ENCODE measurements at regions not wholly inside any gene's neighbourhood (a gene's known extent, or its start where the extent isn't known, plus 50 kb on each side); places are given as distances from the start of the nearest gene placed in this dataset.

GRCh38 chr14:42111355-42111754, 504.7 kb downstream of the LRFN5 start:
- Mint-ChIP-seq H3K27me3 (no peaks in the 10 kb centered on the region), H3K9me3 (no peaks in the 10 kb centered on the region), H3K4me1 (no peaks in the 10 kb centered on the region), H3K27ac (no peak overlapping the region), H3K4me3 (no peak overlapping the region), H3K36me3 (no peaks in the 10 kb centered on the region)
- ATAC-seq: no peak

- Mint-ChIP-seq H3K27ac (no peak overlapping the region), H3K9me3 (no peaks in the 10 kb centered on the region), H3K4me3 (no peak overlapping the region), H3K4me1 (no peaks in the 10 kb centered on the region), H3K27me3 (no peaks in the 10 kb centered on the region), H3K36me3 (no peaks in the 10 kb centered on the region)
- ATAC-seq: peak; percentile 51
Measured at GRCh38 chr14:42110167-42110566, 503.5 kb downstream of the LRFN5 start.

DNA sequence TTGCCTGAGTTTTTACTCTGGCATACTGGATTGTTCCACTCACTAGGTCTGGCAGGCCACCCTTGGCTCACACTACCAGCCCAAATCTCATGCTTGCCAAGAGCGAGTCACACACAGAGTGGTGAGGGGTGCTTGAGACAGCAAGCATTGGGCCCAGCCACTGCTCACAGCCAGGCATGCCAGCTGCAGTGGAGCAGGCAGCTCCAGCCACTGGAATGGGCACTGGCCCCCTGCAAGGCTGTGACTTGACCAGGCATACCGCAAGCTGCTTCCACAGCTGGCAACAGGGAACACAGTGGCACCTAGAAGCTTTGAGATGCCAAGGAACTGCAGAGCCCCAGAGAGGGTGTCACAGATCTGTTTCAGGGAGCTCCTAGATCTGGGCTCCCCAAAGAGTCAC, 488.5 kb downstream of the LRFN5 start:
- ATAC-seq: no peak
- H3K27ac Mint-ChIP-seq: no peak overlapping the region
- H3K4me3 Mint-ChIP-seq: no peak overlapping the region
- no peaks in the 10 kb centered on the region for H3K36me3 Mint-ChIP-seq
- peaks cover 2% of the 10 kb centered on the region for H3K9me3 Mint-ChIP-seq
- no peaks in the 10 kb centered on the region for H3K27me3 Mint-ChIP-seq
- H3K4me1 Mint-ChIP-seq: no peaks in the 10 kb centered on the region

GRCh38 chr14:42090122-42090521, 483.4 kb downstream of the LRFN5 start:
- ATAC-seq: no peak

DNA sequence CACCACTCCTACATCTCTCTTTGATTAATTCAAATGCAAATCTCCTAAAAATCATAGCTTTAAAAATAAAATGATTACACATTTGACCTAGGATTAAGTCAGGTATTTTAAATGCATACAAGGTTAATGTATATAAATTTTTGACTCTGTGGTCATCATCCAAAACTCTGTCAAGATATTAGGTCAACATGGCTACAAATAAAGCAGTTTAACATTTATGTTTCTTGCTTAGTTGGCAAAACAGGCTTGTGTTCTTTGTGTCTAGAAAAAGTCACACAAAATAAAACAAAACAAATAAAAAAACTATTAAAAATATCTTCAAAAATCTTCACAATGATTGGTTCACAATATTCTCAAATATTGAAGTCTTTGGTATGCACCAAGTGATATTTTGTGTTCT, 473.2 kb downstream of the LRFN5 start:
- Mint-ChIP-seq H3K27me3 (no peaks in the 10 kb centered on the region), H3K36me3 (no peaks in the 10 kb centered on the region), H3K27ac (no peak overlapping the region), H3K9me3 (no peaks in the 10 kb centered on the region), H3K4me1 (no peaks in the 10 kb centered on the region), H3K4me3 (no peak overlapping the region)
- ATAC-seq: no peak

More at GRCh38 chr14:42090122-42090521, 483.4 kb downstream of the LRFN5 start:
- Mint-ChIP-seq H3K9me3 (no peaks in the 10 kb centered on the region), H3K36me3 (no peaks in the 10 kb centered on the region), H3K27me3 (no peaks in the 10 kb centered on the region), H3K4me1 (no peaks in the 10 kb centered on the region), H3K27ac (no peak overlapping the region), H3K4me3 (no peak overlapping the region)

GRCh38 chr14:42078345-42078744, 471.7 kb downstream of the LRFN5 start:
- Mint-ChIP-seq H3K4me3 (no peak overlapping the region), H3K9me3 (no peaks in the 10 kb centered on the region), H3K27me3 (no peaks in the 10 kb centered on the region), H3K36me3 (no peaks in the 10 kb centered on the region), H3K4me1 (no peaks in the 10 kb centered on the region), H3K27ac (no peak overlapping the region)
- no peak for ATAC-seq

GRCh38 chr14:42070031-42070430, 463.4 kb downstream of the LRFN5 start:
- no peaks in the 10 kb centered on the region for H3K27me3 Mint-ChIP-seq
- H3K9me3 Mint-ChIP-seq: no peaks in the 10 kb centered on the region
- no peaks in the 10 kb centered on the region for H3K4me1 Mint-ChIP-seq
- H3K4me3 Mint-ChIP-seq: no peak overlapping the region
- ATAC-seq: no peak
- H3K36me3 Mint-ChIP-seq: no peaks in the 10 kb centered on the region
- H3K27ac Mint-ChIP-seq: no peak overlapping the region

DNA sequence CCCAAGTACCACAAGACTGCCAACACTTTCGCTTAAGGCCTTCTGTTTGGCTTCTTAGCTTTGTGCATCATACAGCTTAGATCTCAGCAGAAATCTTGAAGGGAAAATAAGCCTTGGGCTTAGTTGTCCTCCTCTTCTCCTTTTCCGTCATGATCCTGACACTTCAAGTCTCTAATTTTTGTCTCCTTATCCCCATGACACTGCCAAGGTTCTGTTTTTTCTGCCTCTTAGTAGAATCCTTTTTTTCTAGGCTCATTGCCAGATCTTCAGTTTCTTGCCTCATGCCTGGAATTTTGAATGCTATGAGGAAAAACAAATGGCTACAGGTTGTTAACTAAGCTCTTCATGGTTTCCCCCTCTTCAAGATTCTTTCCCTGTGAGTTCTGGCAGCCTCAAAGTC, 450.4 kb downstream of the LRFN5 start:
- Mint-ChIP-seq H3K36me3 (no peaks in the 10 kb centered on the region), H3K27me3 (no peaks in the 10 kb centered on the region), H3K27ac (no peak overlapping the region), H3K4me1 (no peaks in the 10 kb centered on the region), H3K4me3 (no peak overlapping the region), H3K9me3 (peaks cover 6% of the 10 kb centered on the region)
- ATAC-seq: no peak

DNA sequence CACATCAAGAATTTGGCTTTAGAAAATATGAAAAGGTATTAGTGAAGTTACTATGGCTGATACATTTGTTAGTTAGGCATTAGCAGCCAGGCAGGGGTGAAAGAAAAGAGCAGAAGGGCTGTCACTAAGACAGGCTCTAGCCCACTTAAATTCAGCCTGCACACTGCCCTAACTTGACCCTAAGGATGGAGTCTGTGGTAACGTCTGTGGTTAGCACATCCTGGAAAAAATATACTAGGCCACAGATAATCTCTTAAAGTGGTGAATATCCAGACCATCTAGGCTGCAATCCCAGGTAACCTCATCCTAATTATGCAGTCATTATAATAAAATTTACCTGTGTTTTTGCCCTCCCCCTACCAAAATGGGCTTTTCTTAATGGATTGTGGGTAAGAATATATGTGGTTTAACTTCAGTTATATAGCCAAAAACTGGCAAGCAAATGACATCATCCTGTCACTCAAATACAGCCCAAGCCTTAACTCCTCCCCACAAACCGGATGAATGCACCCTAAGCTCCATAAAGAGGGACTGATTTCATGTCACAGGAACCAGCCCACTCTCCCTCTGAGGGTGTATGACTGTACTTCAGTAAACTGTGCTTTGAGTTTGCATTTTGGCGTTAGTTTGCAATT, 440.9 kb downstream of the LRFN5 start:
- H3K9me3 Mint-ChIP-seq: peaks cover 3% of the 10 kb centered on the region
- no peak overlapping the region for H3K4me3 Mint-ChIP-seq
- no peak overlapping the region for H3K27ac Mint-ChIP-seq
- no peaks in the 10 kb centered on the region for H3K36me3 Mint-ChIP-seq
- no peak for ATAC-seq
- H3K4me1 Mint-ChIP-seq: no peaks in the 10 kb centered on the region
- no peaks in the 10 kb centered on the region for H3K27me3 Mint-ChIP-seq

GRCh38 chr14:42045383-42045782, 438.7 kb downstream of the LRFN5 start:
- H3K4me1 Mint-ChIP-seq: no peaks in the 10 kb centered on the region
- H3K4me3 Mint-ChIP-seq: no peak overlapping the region
- H3K27ac Mint-ChIP-seq: no peak overlapping the region
- ATAC-seq: no peak
- H3K9me3 Mint-ChIP-seq: peaks cover 3% of the 10 kb centered on the region
- H3K36me3 Mint-ChIP-seq: no peaks in the 10 kb centered on the region
- no peaks in the 10 kb centered on the region for H3K27me3 Mint-ChIP-seq

DNA sequence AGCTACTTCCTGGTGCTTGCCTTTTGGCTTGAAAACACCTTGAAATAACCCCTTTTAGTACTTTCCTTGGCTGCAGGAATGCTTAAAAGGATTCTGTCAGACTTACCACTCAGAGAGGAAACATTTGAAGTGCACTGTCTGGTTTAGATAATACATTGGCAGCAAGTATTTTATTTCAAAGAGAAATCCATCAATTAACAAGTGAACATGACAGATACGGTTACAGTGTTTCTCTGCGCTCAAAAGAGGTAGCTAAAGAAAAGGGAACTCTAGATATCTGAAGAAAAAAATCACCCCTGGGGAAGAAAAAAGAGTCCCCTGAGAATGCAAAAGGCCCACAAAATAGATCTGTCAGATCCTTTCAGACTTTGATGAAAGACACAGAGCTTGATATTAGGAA, 421.9 kb downstream of the LRFN5 start:
- H3K27me3 Mint-ChIP-seq: no peaks in the 10 kb centered on the region
- no peak for ATAC-seq
- peak overlapping the region; percentile 71 for H3K27ac Mint-ChIP-seq
- H3K4me1 Mint-ChIP-seq: peaks cover 5% of the 10 kb centered on the region
- no peaks in the 10 kb centered on the region for H3K36me3 Mint-ChIP-seq
- peaks cover 3% of the 10 kb centered on the region for H3K9me3 Mint-ChIP-seq
- no peak overlapping the region for H3K4me3 Mint-ChIP-seq

- H3K27ac Mint-ChIP-seq: no peak overlapping the region
- no peak overlapping the region for H3K4me3 Mint-ChIP-seq
- H3K27me3 Mint-ChIP-seq: no peaks in the 10 kb centered on the region
- ATAC-seq: no peak
- H3K9me3 Mint-ChIP-seq: peaks cover 3% of the 10 kb centered on the region
- no peaks in the 10 kb centered on the region for H3K36me3 Mint-ChIP-seq
- H3K4me1 Mint-ChIP-seq: peaks cover 5% of the 10 kb centered on the region
Measured at GRCh38 chr14:42027271-42027670, 420.6 kb downstream of the LRFN5 start.

GRCh38 chr14:42023452-42023851, 416.8 kb downstream of the LRFN5 start:
- Mint-ChIP-seq H3K36me3 (no peaks in the 10 kb centered on the region), H3K4me1 (peaks cover 5% of the 10 kb centered on the region), H3K4me3 (no peak overlapping the region), H3K27me3 (no peaks in the 10 kb centered on the region), H3K27ac (no peak overlapping the region), H3K9me3 (peaks cover 5% of the 10 kb centered on the region)
- no peak for ATAC-seq

DNA sequence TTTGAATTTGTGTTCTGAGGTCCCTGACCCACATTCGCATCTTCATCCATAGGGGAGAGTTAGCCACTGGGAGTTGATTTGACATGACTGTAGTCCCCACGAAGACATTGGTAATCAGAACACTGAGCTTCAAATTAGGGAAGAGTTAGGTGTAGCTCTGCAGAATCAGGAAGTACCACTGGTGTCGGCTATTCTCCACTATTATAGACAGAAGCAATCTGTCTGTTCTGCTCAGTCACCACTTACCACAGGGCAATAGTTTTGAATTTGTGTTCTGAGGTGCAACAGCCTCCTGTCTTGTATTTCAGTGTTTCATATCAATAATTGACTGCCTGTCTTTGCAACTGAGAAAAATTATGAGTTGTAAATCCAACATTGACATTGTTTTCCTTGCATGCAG, 407.6 kb downstream of the LRFN5 start:
- no peak overlapping the region for H3K4me3 Mint-ChIP-seq
- H3K36me3 Mint-ChIP-seq: no peaks in the 10 kb centered on the region
- ATAC-seq: no peak
- no peak overlapping the region for H3K27ac Mint-ChIP-seq
- H3K27me3 Mint-ChIP-seq: no peaks in the 10 kb centered on the region
- peaks cover 6% of the 10 kb centered on the region for H3K9me3 Mint-ChIP-seq
- H3K4me1 Mint-ChIP-seq: peaks cover 11% of the 10 kb centered on the region

DNA sequence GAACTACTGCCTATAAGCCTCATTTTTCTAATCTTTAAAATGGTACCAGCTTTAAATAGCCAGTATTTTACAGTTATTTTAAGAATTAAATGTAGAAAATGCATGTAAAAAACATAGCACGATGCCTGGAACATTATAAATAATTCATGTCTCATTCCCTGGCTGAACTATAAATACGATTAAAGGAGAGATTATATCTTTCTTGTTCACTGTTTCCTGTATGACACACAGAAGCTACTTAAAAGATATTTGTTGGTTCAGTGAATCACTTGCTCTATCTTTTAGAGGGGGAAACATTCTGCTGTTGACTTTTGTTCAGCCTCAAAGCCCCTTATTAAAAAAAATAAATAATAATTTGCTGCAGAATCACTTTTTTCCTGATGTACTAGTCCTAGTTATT, 406.9 kb downstream of the LRFN5 start:
- Mint-ChIP-seq H3K4me3 (no peak overlapping the region), H3K27ac (no peak overlapping the region)

GRCh38 chr14:42013153-42013552, 406.5 kb downstream of the LRFN5 start:
- Mint-ChIP-seq H3K36me3 (no peaks in the 10 kb centered on the region), H3K27me3 (no peaks in the 10 kb centered on the region), H3K27ac (no peak overlapping the region), H3K4me1 (peaks cover 11% of the 10 kb centered on the region), H3K9me3 (peaks cover 6% of the 10 kb centered on the region), H3K4me3 (no peak overlapping the region)
- no peak for ATAC-seq

More for the DNA sequence above, 406.9 kb downstream of the LRFN5 start:
- Mint-ChIP-seq H3K27me3 (no peaks in the 10 kb centered on the region), H3K9me3 (peaks cover 6% of the 10 kb centered on the region), H3K36me3 (no peaks in the 10 kb centered on the region), H3K4me1 (peaks cover 11% of the 10 kb centered on the region)
- ATAC-seq: no peak

GRCh38 chr14:42011221-42011620, 404.5 kb downstream of the LRFN5 start:
- Mint-ChIP-seq H3K36me3 (no peaks in the 10 kb centered on the region), H3K4me3 (peak overlapping the region; percentile 27), H3K27ac (peak overlapping the region; percentile 73), H3K27me3 (no peaks in the 10 kb centered on the region), H3K9me3 (peaks cover 6% of the 10 kb centered on the region), H3K4me1 (peaks cover 11% of the 10 kb centered on the region)
- no peak for ATAC-seq
